ENCODE measurements at regions not wholly inside any gene's neighbourhood (a gene's known extent, or its start where the extent isn't known, plus 50 kb on each side); places are given as distances from the start of the nearest gene placed in this dataset.

DNA sequence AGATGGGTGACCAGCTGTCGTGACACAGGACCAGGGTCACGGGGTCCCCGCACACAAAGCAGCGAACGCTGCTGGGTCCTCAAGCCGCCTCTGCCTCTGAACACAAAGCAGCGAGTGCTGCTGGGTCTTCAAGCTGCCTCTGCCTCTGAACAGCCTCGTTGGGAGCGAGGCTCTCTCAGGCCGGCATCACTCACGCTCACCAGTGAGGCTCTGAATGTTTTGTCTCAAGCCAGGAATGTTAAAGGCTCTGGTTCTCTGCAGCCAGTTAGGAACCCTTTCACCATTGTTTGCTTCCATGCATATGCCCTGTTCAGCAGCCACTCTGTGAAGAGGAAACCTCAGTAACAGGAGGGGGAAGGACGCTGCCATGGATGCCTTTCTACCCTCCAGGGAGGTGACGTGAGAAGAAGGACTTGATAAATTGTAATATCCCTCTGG, 82.7 kb upstream of the TAF11L2 start:
- no peak for TF ChIP-seq RAD21 (IDR thresholded peaks at IDR 0.05; ENCODE audit: low read depth)
- no peak for TF ChIP-seq CEBPB (IDR thresholded peaks at IDR 0.05)
- TF ChIP-seq, protein P1, sequence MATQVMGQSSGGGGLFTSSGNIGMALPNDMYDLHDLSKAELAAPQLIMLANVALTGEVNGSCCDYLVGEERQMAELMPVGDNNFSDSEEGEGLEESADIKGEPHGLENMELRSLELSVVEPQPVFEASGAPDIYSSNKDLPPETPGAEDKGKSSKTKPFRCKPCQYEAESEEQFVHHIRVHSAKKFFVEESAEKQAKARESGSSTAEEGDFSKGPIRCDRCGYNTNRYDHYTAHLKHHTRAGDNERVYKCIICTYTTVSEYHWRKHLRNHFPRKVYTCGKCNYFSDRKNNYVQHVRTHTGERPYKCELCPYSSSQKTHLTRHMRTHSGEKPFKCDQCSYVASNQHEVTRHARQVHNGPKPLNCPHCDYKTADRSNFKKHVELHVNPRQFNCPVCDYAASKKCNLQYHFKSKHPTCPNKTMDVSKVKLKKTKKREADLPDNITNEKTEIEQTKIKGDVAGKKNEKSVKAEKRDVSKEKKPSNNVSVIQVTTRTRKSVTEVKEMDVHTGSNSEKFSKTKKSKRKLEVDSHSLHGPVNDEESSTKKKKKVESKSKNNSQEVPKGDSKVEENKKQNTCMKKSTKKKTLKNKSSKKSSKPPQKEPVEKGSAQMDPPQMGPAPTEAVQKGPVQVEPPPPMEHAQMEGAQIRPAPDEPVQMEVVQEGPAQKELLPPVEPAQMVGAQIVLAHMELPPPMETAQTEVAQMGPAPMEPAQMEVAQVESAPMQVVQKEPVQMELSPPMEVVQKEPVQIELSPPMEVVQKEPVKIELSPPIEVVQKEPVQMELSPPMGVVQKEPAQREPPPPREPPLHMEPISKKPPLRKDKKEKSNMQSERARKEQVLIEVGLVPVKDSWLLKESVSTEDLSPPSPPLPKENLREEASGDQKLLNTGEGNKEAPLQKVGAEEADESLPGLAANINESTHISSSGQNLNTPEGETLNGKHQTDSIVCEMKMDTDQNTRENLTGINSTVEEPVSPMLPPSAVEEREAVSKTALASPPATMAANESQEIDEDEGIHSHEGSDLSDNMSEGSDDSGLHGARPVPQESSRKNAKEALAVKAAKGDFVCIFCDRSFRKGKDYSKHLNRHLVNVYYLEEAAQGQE (IDR thresholded peaks at IDR 0.05; ENCODE audit: low read depth) = no peak
- TF ChIP-seq TAF1 (IDR thresholded peaks at IDR 0.05; ENCODE audit: low read depth) = no peak
- no peak for TF ChIP-seq FOXM1 (IDR thresholded peaks at IDR 0.05; ENCODE audit: borderline replicate concordance, low read depth)
- TF ChIP-seq, protein P2, sequence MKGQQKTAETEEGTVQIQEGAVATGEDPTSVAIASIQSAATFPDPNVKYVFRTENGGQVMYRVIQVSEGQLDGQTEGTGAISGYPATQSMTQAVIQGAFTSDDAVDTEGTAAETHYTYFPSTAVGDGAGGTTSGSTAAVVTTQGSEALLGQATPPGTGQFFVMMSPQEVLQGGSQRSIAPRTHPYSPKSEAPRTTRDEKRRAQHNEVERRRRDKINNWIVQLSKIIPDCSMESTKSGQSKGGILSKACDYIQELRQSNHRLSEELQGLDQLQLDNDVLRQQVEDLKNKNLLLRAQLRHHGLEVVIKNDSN (IDR thresholded peaks at IDR 0.05) = no peak
- TF ChIP-seq EP300 (IDR thresholded peaks at IDR 0.05; ENCODE audit: borderline replicate concordance) = no peak
- TF ChIP-seq, protein P3, sequence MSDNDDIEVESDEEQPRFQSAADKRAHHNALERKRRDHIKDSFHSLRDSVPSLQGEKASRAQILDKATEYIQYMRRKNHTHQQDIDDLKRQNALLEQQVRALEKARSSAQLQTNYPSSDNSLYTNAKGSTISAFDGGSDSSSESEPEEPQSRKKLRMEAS (IDR thresholded peaks at IDR 0.05) = no peak
- TF ChIP-seq TCF12 (IDR thresholded peaks at IDR 0.05; ENCODE audit: low read depth) = no peak
- no peak for TF ChIP-seq YY1 (IDR thresholded peaks at IDR 0.05; ENCODE audit: low read depth)

Measured in Ishikawa (cell line).